Mammary epithelial cell (primary cell): ENCODE measurements at regions not wholly inside any gene's neighbourhood (a gene's known extent, or its start where the extent isn't known, plus 50 kb on each side); places are given as distances from the start of the nearest gene placed in this dataset.

Source experiments
- CTCF ChIP-seq, 2 donors: IDR thresholded peaks in 1 of 2; conservative IDR thresholded peaks in 1 of 2; 2 replicates each; pipeline ENCODE4 v1.5.1; 2011 to 2012; ENCODE audit warnings: inconsistent platforms in 2 of 2, low read length in 2 of 2, mild to moderate bottlenecking in 2 of 2, control low read depth in 1 of 2, low read depth in 1 of 2; ENCODE audit not compliant: insufficient read depth in 1 of 2; ENCODE audit errors: extremely low read depth in 1 of 2
- EZH2 ChIP-seq: IDR thresholded peaks from 2 replicates; pipeline ENCODE4 v1.6.1; 2012; ENCODE audit warnings: low read length, inconsistent platforms, borderline replicate concordance

- no peak for TF ChIP-seq EZH2
- TF ChIP-seq CTCF (conservative IDR thresholded peaks at IDR 0.05 in 1 of 2, IDR thresholded peaks at IDR 0.05 in 1 of 2; ENCODE audit: extremely low read depth in 1 of 2, insufficient read depth in 1 of 2, low read depth in 1 of 2, low read length in 2 of 2) = no peak
Observed at GRCh38 chr1:195569934-195570333, 1038.3 kb downstream of the KCNT2 start.
